ENCODE measurements at regions not wholly inside any gene's neighbourhood (a gene's known extent, or its start where the extent isn't known, plus 50 kb on each side); places are given as distances from the start of the nearest gene placed in this dataset.

- no peak for TF ChIP-seq REST (IDR thresholded peaks at IDR 0.05; ENCODE audit: insufficient read depth in 1 of 2, low read depth in 2 of 2, low read length in 2 of 2)
- TF ChIP-seq POLR2AphosphoS5 (IDR thresholded peaks at IDR 0.05; ENCODE audit: low read depth, low read length): no peak
- TF ChIP-seq SIN3A (IDR thresholded peaks at IDR 0.05; ENCODE audit: borderline replicate concordance, insufficient read depth, low read length): no peak
- no peak for TF ChIP-seq TAF1 (IDR thresholded peaks at IDR 0.05; ENCODE audit: borderline replicate concordance, insufficient read depth, low read length)
Measured at GRCh38 chrX:123013141-123013540, 170.9 kb upstream of the GRIA3 start.

All from PFSK-1 (cell line).